ENCODE measurements at regions not wholly inside any gene's neighbourhood (a gene's known extent, or its start where the extent isn't known, plus 50 kb on each side); places are given as distances from the start of the nearest gene placed in this dataset.

DNA sequence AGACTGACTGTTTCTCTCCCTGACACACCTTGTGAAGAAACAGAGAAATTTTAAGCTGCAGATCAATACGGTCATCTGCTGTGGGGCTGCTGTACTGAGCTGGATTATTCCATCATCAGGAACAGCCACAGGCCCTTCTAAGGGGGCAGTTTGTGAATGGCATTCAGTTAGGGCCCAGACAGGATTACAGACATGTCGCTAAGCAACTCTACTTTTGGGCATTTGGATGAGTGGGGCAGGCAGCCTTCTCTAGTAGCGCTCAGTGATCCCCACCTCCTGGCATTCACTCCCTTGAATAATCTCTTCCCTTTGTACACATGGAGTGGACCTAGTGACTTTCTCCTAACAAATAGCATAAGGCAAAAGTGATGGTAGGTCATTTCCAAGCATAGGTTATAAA, 144.4 kb upstream of the RARB start:
- TF ChIP-seq GATA2 (IDR thresholded peaks at IDR 0.05; ENCODE audit: low read depth, low read length) (no peak), GATA3 (IDR thresholded peaks at IDR 0.05; ENCODE audit: low read depth, low read length) (no peak)
